ENCODE measurements at regions not wholly inside any gene's neighbourhood (a gene's known extent, or its start where the extent isn't known, plus 50 kb on each side); places are given as distances from the start of the nearest gene placed in this dataset.

DNA sequence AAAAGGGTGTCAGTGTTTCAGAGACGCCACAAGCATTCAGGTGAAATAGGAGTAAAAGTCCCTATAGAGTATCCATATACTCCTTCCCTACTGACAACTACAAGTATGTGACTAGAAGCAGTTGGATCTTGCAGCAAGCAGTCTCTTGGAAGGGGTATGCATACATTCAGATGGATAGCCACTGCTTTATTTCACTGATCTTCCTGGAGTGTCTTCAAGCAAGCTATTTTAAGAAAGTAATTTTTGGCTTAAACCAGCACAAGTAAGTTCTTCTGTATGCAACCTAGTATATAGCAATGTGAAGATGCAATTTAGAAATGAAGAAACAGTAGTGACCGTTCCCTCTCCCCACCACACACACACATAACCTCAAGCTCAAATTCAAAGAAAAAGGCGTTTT lies 446.8 kb upstream of the CDH18 start:
- Mint-ChIP-seq H3K27ac (no peak overlapping the region), H3K27me3 (no peaks in the 10 kb centered on the region), H3K4me1 (ENCODE audit: low read depth) (no peaks in the 10 kb centered on the region), H3K9me3 (ENCODE audit: low read depth) (no peaks in the 10 kb centered on the region), H3K36me3 (ENCODE audit: insufficient read depth) (no peaks in the 10 kb centered on the region), H3K4me3 (ENCODE audit: low read depth) (no peak overlapping the region)
- no peak for DNase-seq (ENCODE audit: low spot score, unreplicated experiment)
- TF ChIP-seq, protein P1, sequence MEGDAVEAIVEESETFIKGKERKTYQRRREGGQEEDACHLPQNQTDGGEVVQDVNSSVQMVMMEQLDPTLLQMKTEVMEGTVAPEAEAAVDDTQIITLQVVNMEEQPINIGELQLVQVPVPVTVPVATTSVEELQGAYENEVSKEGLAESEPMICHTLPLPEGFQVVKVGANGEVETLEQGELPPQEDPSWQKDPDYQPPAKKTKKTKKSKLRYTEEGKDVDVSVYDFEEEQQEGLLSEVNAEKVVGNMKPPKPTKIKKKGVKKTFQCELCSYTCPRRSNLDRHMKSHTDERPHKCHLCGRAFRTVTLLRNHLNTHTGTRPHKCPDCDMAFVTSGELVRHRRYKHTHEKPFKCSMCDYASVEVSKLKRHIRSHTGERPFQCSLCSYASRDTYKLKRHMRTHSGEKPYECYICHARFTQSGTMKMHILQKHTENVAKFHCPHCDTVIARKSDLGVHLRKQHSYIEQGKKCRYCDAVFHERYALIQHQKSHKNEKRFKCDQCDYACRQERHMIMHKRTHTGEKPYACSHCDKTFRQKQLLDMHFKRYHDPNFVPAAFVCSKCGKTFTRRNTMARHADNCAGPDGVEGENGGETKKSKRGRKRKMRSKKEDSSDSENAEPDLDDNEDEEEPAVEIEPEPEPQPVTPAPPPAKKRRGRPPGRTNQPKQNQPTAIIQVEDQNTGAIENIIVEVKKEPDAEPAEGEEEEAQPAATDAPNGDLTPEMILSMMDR (IDR thresholded peaks at IDR 0.05; ENCODE audit: unreplicated experiment): no peak

DNA sequence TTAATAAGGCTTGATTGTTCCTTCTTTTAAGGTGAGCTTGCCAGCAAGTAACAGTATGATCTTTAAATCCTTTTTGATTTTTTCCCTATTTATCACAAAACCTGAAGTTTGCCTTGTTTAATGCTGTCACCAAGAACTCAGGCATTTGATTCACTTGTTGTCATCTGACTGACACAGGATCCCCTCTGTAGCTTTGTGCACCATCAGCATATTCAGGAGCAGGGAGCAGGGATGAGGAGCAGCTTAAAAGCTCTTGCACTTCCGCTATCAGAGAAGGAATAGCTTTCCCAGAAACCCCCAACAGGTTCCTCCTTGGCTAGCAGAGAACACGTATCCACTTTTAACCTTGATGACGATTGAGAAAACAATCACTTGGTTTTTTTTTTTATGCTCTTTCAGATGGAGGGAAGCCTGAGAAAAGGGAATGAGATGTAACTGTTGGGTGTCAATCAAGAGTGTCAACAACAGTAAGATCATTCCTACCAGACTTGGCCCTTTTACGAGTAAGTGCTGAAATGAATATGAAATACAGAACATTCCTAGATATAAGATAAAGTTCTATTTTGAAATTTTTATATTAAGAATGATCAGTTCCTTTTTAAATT lies 433.1 kb upstream of the CDH18 start:
- no peak overlapping the region for H3K4me3 Mint-ChIP-seq (ENCODE audit: low read depth)
- TF ChIP-seq, protein P1 (IDR thresholded peaks at IDR 0.05; ENCODE audit: unreplicated experiment): no peak
- no peaks in the 10 kb centered on the region for H3K4me1 Mint-ChIP-seq (ENCODE audit: low read depth)
- H3K36me3 Mint-ChIP-seq (ENCODE audit: insufficient read depth): no peaks in the 10 kb centered on the region
- H3K9me3 Mint-ChIP-seq (ENCODE audit: low read depth): no peaks in the 10 kb centered on the region
- H3K27me3 Mint-ChIP-seq: no peaks in the 10 kb centered on the region
- no peak overlapping the region for H3K27ac Mint-ChIP-seq
- DNase-seq (ENCODE audit: low spot score, unreplicated experiment): no peak

Data from progenitor cell of endocrine pancreas (in vitro differentiated cells).